ENCODE measurements at regions not wholly inside any gene's neighbourhood (a gene's known extent, or its start where the extent isn't known, plus 50 kb on each side); places are given as distances from the start of the nearest gene placed in this dataset.

DNA sequence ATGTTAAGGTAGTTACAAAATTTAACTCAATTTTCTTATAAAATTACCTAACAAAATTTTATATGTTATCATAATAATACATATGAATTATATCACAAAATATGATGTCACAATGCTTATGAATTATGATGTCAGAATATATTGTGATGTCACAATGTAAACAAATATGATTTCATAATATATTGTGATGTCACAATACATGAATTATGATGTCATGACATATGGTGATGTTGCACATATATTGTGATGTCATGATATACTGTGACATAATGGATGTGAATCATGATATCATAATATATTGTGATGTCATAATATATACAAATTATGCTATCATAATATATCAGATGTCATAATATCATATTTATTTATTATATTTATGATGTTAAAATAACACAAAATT, 1879.9 kb downstream of the TP53TG3F start:
- TF ChIP-seq, protein P1, sequence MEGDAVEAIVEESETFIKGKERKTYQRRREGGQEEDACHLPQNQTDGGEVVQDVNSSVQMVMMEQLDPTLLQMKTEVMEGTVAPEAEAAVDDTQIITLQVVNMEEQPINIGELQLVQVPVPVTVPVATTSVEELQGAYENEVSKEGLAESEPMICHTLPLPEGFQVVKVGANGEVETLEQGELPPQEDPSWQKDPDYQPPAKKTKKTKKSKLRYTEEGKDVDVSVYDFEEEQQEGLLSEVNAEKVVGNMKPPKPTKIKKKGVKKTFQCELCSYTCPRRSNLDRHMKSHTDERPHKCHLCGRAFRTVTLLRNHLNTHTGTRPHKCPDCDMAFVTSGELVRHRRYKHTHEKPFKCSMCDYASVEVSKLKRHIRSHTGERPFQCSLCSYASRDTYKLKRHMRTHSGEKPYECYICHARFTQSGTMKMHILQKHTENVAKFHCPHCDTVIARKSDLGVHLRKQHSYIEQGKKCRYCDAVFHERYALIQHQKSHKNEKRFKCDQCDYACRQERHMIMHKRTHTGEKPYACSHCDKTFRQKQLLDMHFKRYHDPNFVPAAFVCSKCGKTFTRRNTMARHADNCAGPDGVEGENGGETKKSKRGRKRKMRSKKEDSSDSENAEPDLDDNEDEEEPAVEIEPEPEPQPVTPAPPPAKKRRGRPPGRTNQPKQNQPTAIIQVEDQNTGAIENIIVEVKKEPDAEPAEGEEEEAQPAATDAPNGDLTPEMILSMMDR (IDR thresholded peaks at IDR 0.05): no peak
- no peak for TF ChIP-seq POLR2A (IDR thresholded peaks at IDR 0.05)

Measured in right lobe of liver (tissue), 4 donors.